TTC549 (cell line): ENCODE measurements at regions not wholly inside any gene's neighbourhood (a gene's known extent, or its start where the extent isn't known, plus 50 kb on each side); places are given as distances from the start of the nearest gene placed in this dataset.

ENCODE experiments used
- FAIRE-seq: peaks from 2 replicates; lab custom pipeline; 2012; peaks lifted over from hg19 to GRCh38; lab: Jason Lieb, UNC

GRCh38 chr12:88994971-88995370 lies 357.3 kb downstream of the DUSP6 start:
- FAIRE-seq: no peak

DNA sequence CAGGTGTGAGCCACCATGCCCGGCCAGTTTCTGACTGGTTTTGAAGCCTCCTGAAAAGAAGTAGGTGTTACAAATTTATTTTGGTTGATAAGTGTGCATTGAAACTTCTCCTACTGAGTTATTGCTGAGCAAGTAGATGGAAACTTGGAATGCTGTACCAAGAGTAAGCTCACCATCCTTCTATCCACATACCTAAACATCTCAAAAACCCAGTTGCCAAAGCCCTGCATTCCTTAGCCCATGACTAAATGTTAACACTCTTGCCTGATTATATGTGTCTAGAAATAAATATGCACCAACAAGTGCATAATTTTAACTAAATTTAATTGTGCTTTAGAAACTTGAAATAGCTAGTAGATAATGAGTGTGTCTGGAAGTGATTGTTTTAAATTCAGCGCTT lies 357.8 kb downstream of the DUSP6 start:
- no peak for FAIRE-seq

DNA sequence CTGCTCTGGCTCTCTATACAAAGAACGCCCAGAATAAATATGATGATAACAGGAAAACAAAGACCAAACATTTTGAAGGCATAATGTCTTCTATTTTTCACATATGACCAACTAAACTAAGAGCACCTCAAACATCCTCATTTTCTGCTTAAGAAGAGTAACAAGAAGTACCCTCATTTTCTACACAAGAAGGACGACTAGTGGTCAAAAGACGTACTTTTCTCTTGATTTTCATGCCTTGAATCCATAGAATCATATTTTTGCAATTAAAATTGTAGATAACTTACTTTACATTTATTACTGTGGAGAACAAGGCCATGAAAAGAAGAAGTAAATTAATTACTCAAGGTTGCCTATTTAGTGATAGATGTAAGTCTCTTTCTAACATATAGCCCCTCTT lies 358.6 kb downstream of the DUSP6 start:
- peak; percentile 95 for FAIRE-seq

DNA sequence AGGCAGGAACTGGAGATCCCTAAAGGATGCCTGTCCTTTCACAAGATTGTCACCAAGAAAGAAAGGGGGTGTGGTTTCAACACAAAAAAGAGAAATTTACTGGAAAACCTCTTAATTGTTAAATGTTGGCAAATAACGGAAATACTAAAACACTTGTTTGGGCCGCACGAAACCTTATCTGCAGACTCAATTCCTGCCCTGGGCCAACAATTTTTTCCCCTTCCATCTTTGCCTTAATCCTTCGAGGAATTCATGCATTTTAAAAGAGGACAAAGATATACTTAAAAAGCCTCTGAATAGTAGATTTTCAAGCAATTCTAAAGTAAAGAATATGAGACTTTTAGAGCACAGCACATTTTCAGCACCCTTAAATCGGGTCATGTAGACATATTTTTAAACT lies 366.2 kb downstream of the DUSP6 start:
- no peak for FAIRE-seq

DNA sequence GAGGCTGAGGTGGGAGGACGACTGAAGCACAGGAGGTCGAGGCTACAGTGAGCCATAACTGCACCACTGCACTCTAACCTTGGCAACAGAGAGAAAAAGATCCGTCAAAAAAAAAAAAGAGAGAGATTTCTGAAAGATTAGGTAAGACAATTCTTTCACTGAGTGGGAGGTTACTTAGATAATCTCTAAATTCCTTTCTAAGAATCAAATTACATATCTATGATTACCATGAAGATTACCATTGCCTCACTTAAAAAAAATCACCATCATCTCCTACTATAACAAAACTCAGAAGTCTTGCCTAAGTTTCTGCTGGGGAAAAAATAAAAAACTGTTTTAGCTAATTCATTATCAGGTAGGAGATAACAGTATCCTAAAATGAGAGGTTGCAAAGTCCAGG lies 366.7 kb downstream of the DUSP6 start:
- no peak for FAIRE-seq

- FAIRE-seq: no peak
Measured at GRCh38 chr12:88985011-88985410, 367.3 kb downstream of the DUSP6 start.

GRCh38 chr12:88982694-88983093 lies 369.6 kb downstream of the DUSP6 start:
- FAIRE-seq: no peak

DNA sequence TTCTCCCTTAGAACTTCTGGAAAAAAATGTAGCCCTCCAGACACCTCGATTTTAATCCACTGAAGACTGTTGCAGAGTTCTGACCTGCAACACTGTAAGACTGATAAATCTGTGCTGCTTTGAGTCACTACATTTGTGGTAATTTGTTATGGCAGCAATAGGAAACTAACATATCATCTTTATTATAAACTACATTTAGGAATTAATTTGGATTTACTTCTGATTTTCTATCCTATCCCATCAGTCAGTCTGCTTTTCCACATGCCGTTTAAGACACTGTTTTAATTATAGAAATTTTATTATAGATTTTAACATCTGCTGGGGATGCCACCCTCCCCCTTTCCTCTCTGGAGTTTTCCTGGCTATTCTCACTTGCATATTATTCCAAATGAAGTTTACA lies 375.2 kb downstream of the DUSP6 start:
- no peak for FAIRE-seq

DNA sequence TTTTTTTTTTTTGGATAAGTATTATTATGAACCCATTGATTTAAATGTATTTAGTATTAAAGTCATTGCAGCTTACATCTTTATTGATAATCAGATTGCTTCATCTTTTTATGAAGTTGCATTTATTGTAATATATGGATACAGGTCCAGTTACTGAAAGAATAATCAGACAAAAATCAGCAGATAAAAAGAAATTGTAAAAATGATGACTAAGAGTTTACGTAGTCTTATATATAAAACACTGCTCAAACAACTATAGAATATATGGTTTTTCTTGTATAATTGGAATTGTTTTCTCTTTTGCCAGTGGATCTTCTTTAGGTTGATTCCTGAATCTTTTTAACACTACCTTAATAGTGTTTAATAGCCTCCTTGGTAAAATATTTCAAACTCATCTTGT lies 378.3 kb downstream of the DUSP6 start:
- FAIRE-seq: no peak

DNA sequence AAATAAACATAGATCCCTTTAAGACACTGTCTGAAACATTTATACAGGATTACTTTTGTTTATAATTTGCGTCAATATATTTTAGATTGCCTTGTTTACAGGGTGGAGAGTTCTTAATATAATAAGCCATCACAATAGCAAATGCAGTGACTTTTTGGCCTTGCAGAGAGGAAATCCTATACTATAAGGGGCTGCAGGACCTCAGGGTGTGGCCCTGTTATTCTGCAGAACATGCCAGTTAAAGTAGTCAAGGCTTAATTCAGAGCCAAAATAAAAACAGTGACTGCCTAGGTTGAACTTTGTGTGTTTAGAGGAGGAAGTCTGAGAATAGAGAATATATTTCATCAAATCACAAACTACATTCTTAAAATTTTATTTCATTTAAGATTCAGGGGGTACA lies 381.6 kb downstream of the DUSP6 start:
- no peak for FAIRE-seq

DNA sequence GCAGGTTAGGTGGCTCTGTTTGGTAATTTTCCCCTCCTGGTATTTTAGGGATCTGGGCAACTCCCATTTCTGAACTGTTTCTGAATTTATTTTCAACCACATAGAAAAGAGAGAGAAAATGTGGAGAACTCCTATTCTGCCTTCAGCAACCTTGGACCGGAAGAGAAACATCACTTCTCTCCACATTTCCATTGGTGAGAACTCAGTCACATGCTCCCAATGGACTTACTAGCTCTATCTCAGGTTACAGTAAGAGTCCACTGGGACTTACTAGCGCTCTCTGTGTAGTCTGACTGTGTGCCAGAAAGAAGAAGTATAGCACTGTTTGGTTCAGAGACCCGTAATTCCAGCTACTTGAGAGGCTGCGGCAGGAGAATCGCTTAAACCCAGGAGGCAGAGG lies 383.2 kb downstream of the DUSP6 start:
- FAIRE-seq: no peak

DNA sequence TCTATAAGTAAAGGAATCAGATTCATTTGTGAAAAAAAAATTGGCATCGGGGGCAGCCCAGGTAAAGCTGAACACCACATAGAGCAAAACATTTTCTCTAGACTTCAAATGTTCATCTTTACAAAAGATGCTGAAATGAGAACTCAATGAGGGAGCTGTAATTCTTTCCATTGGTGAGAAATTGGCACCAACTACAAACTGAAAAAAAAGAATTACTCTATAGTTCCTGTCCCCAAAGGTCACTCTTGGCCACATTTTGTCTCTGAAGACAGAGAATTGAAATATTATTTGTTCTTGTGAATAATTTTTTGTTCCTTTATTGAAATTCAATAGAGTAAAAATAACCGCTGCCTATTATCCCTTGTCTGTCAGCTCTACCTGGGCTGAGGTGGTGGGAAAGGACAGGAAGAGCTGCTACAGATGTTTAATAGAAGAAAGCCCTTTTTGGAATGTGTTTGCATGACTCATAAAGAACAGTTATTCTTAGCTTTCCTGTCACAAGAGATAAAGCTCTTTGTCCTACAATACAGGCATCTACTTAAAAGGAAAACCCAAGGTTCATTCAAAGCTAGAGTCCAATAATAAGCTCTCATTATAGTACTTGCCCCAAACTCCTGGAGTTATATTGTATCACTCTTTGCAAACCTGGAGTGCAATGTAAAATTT lies 380.1 kb upstream of the KITLG start:
- FAIRE-seq: no peak

DNA sequence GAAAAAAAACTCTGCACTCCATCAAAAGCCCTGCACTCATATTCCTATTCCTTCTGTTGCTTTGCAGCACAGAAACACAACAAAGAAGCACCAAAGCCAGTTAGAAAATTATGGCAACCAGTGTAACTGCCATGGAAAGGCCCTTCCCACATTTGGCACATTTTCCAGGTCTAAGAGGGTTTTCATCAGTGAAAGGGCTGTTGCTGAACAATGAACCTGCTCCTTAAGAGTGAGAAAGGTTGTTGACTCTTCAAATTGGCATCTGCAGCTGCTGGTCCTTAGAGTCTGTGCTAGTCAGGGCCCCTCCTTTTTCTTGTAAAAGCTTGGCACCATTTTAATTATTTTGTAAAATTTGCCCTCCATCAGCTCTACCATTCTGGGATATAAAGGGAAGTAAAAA lies 378.7 kb upstream of the KITLG start:
- no peak for FAIRE-seq

- no peak for FAIRE-seq
Measured at GRCh38 chr12:88958153-88958552, 377.9 kb upstream of the KITLG start.

DNA sequence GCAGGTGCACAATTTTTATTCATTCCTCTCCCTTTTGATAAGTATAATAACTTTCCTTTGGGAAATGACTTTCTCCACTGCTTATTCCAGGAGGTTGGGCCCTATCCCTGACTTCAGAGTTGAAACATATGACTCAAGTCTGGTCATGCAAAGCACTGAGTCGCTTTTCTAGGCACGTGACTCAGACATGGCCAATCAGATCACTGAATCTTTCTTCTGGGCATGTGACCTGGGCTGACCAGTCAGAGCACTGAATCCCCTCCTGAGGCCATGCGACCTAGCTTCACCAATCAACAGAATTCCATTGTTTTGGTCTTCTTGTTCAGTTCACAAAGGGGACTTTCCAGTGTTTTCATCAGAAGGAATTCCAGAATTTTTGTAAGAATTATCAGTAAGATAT lies 377.1 kb upstream of the KITLG start:
- FAIRE-seq: no peak

DNA sequence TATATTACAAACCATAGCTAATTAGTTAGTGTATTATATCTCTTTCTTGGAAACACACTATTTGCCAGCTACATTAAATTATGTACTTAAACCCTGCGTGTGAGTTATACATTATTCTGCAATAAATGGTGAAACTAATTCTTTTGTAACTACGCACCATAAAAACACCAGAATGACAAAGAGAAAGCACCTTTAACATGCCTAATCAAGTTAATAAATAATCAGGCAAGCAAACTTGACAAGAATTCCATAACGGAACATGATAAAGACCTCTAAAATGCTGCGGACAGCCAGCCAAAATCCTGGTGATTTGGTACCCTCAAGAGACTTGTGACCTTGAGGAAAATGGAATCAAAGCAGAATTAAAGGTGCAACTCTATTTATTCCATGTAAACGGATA lies 375.3 kb upstream of the KITLG start:
- no peak for FAIRE-seq

DNA sequence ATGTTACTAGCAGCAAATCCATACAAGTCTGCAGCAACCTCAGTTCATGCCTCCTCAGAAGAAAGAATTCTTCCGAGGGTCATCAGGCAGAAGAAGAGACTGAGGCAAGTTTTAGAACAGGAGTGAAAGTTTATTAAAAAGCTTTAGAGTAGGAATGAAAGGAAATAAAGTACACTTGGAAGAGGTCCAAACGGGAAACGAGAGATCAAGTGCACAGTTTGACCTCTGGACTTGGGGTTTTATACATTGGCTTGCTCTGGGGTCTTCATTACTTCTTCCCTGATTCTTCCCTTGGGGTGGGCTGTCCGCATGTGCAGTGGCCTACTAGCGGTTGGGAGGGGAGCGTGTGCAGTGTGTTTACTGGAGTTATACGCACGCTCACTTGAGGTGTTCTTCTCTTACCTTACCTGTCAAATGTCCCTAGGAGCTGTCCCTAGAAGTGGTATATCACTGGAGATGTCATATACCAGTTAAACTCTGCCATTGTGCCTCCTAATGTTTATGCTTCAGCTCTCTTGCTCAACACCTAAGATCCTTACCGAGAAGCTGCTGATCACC lies 372.8 kb upstream of the KITLG start:
- FAIRE-seq: no peak

- FAIRE-seq: no peak
Measured at GRCh38 chr12:88952562-88952942, 372.3 kb upstream of the KITLG start.

GRCh38 chr12:88951860-88952561 lies 371.7 kb upstream of the KITLG start:
- no peak for FAIRE-seq

GRCh38 chr12:88951177-88951576 lies 370.9 kb upstream of the KITLG start:
- no peak for FAIRE-seq

DNA sequence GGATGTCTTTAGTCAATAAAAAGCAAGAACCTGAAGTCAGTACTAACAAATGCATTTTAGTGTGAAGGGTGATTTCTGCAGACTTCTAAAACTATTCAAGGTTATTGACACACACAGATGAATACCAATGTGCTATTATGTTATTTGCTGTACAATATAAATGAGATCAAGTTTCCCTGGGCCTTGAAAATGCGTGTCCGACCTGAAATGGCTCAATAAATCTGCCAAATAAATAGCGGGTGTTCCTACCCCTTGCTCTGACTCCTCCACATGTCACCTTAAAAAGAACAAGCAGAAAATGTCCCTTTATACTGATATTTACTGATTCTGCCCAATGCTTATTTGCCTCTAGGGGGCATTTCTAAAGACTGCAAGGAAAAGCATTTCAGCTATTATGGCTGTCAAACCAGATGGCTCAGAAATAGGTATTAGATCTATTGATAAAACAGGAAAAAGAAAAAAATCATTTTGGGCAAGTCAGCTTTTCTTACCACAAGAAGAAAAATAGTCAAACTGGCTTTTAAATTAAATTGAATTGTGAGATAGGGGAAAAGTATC lies 367.3 kb upstream of the KITLG start:
- no peak for FAIRE-seq

DNA sequence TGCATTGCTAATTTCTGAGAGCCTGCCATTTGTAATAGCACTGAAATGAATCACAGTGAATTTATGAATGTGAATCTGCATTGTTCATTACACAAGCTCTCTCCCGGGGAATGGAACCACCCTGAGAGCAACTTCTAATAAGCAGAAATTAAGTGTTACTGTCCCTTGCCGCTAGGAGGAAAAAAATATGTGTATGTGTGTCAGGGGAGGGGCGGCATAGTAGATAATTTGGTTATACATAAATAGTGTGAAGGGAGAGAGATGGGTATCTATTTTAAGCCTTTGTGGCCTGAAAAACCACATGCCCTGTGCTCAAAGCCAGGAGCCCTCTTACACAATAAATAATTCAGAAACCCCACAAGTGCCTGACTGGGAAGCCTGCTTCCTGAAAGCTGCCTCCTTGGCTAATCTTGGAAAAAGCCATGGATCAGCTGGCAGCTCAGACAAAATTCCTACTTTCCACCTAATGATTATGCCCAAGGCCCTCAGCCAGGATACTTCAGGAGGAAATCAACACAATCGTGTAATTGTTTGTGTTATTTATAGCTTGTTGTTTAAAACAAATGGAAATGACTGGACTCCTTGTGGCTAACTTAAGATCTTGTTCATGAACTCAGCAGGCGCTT lies 366.2 kb upstream of the KITLG start:
- FAIRE-seq: no peak

DNA sequence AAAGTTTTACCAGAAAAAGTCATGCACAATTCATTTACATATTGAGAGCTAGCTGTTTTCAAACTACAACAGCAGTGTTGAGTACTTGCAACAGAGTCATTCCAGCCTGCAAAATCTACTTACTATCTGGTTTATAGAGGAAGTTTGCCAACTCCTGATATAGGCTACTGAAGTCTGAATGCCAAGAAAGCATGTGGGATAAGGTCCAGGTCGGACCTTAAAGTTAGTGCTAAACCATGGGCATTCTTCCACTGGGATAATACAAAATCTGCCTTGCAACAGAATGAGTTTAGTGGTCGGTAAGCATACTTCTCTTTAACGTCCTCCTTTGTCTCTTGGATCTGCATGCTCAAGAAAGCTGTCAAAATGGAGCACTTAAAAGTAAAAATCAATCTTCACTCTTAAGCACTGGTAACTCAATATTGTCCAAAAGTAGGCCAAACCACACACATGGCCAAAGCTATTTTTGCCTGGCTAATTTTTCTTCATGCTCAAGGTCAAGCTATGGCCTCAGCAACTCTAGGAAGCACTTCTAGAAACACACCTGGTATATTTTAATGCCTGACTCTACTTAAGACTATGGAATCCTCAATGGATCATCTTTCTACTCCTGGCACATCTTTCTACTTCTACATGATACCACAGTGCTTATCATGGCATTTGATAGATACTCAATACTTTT lies 364.9 kb upstream of the KITLG start:
- no peak for FAIRE-seq
